ENCODE measurements at regions not wholly inside any gene's neighbourhood (a gene's known extent, or its start where the extent isn't known, plus 50 kb on each side); places are given as distances from the start of the nearest gene placed in this dataset.

DNA sequence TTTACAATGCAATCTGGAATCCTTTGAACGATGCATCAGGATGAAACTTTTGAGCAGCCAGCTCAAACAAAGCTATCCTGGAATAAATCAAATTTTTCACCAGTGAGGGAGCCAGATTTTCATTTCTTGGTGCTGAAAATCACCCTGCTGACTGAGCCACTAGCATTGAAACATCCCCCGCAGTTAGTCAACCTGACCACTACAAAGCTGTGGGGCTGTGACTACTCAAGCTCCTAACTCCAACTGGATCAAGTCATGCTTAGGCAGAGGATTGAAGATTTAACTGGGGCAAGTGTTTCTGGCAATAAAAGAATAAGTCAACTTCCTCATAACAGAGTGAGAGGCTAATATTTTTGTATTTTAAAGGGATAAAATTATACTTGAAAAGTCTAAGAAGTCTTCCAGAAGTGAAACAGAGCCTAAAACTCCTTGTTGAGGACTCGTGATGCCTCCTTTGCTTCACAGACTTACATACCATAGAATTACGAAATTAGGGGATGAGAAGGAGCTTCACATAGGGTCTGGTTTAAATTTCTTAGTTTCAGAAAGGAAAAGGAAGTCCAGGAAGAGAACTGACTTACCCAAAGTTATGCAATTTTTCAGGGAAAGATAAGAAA lies 177.8 kb downstream of the SERPINI1 start:
- Histone ChIP-seq H3K79me1 (ENCODE audit: low read depth in 1 of 2, low read length in 2 of 2) (no peaks in the 10 kb centered on the region), H2BK120ac (ENCODE audit: low read depth, low read length) (no peak overlapping the region), H3K23ac (ENCODE audit: low read depth, low read length) (no peak overlapping the region), H4K20me1 (ENCODE audit: insufficient read depth, low read length) (no peaks in the 10 kb centered on the region), H3K18ac (ENCODE audit: low read depth, low read length) (no peak overlapping the region), H3K27me3 (ENCODE audit: control insufficient read depth, insufficient read depth, low read length) (no peaks in the 10 kb centered on the region; the same call in 1 of the 2 replicates), H2BK20ac (ENCODE audit: low read depth, low read length) (no peak overlapping the region), H3K9me3 (ENCODE audit: control insufficient read depth, insufficient read depth, low read length) (no peaks in the 10 kb centered on the region), H2BK15ac (ENCODE audit: low read depth, low read length) (no peak overlapping the region), H3K14ac (replicated peaks; ENCODE audit: low read depth, low read length) (no peak overlapping the region), H3K56ac (ENCODE audit: extremely low read depth, insufficient read depth, low read length) (no peak overlapping the region), H2AK9ac (replicated peaks; ENCODE audit: low read depth, low read length, poor library complexity) (no peak overlapping the region), H3K9ac (ENCODE audit: low read depth, low read length) (no peak overlapping the region), H3K9me1 (ENCODE audit: insufficient read depth, low read length) (no peaks in the 10 kb centered on the region), H4K91ac (ENCODE audit: insufficient read depth, low read depth, low read length) (no peak overlapping the region), H2AK5ac (ENCODE audit: low read depth, low read length) (no peak overlapping the region), H4K8ac (ENCODE audit: low read depth in 2 of 2, low read length in 2 of 2) (no peak overlapping the region), H4K5ac (ENCODE audit: low read depth, low read length) (no peak overlapping the region), H3K4me3 (ENCODE audit: insufficient read depth, low read depth, low read length) (no peak overlapping the region), H3K4me2 (ENCODE audit: low read depth, low read length) (no peak overlapping the region), H2AFZ (replicated peaks; ENCODE audit: low read length, poor library complexity) (no peak overlapping the region), H3K36me3 (ENCODE audit: control insufficient read depth, insufficient read depth, low read length) (no peaks in the 10 kb centered on the region), H3K4ac (ENCODE audit: low read depth, low read length) (no peak overlapping the region), H3K27ac (ENCODE audit: insufficient read depth, low read length) (no peak overlapping the region), H2BK5ac (ENCODE audit: low read depth, low read length, poor library complexity, severe bottlenecking) (no peak overlapping the region), H3K4me1 (ENCODE audit: control insufficient read depth, insufficient read depth, low read length) (no peaks in the 10 kb centered on the region)
- intact Hi-C loops (cut with micrococcal nuclease), result no loop called here
- in situ Hi-C loops (cut with MboI; ENCODE audit: low sequenced_read_pairs), result no loop called here
- ChIA-PET POLR2A (ENCODE audit: unreplicated experiment) (no interaction called here), CTCF (interaction anchor here (0.7 kb wide), 2 partner anchors 15 to 1798 kb away, joined by 3 to 6 read pairs; no protein-coding TSS in a partner anchor)
- no peak for ATAC-seq (ENCODE audit: low read depth)
- 80% methylated on average over 1 of the region's 4 CpGs; no CpG with 5 or more reads in 1 of the 2 experiments for WGBS, 2 experiments (ENCODE audit: extremely low coverage in 2 of 2, insufficient read length in 1 of 2)
- DNase-seq, result peak; percentile 3
- no TSS peak for BruUV-seq (replicated peaks)
- dilution Hi-C loops (cut with HindIII; ENCODE audit: low sequenced_read_pairs, unreplicated experiment), result no loop called here
- TF ChIP-seq RCOR1 (IDR thresholded peaks at IDR 0.05; ENCODE audit: insufficient replicate concordance, low read length), result no peak
- TF ChIP-seq FOS (IDR thresholded peaks at IDR 0.05; ENCODE audit: low read depth, low read length), result no peak
- no peak for TF ChIP-seq CHD1 (IDR thresholded peaks at IDR 0.05; ENCODE audit: low read depth, low read length)
- TF ChIP-seq, protein P1, sequence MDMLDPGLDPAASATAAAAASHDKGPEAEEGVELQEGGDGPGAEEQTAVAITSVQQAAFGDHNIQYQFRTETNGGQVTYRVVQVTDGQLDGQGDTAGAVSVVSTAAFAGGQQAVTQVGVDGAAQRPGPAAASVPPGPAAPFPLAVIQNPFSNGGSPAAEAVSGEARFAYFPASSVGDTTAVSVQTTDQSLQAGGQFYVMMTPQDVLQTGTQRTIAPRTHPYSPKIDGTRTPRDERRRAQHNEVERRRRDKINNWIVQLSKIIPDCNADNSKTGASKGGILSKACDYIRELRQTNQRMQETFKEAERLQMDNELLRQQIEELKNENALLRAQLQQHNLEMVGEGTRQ (IDR thresholded peaks at IDR 0.05; ENCODE audit: low read depth, low read length), result no peak
- no peak for TF ChIP-seq NFE2L2 (IDR thresholded peaks at IDR 0.05; ENCODE audit: low read depth, low read length)
- TF ChIP-seq POLR2A (IDR thresholded peaks at IDR 0.05; ENCODE audit: low read depth, low read length), result no peak
- no peak for TF ChIP-seq CEBPB (IDR thresholded peaks at IDR 0.05; ENCODE audit: low read depth, low read length)
- TF ChIP-seq RFX5 (IDR thresholded peaks at IDR 0.05; ENCODE audit: low read depth, low read length), result no peak
- TF ChIP-seq MAFK (IDR thresholded peaks at IDR 0.05; ENCODE audit: low read depth, low read length), result no peak
- no peak for TF ChIP-seq RAD21 (IDR thresholded peaks at IDR 0.05; ENCODE audit: low read length)
- TF ChIP-seq, protein P2, sequence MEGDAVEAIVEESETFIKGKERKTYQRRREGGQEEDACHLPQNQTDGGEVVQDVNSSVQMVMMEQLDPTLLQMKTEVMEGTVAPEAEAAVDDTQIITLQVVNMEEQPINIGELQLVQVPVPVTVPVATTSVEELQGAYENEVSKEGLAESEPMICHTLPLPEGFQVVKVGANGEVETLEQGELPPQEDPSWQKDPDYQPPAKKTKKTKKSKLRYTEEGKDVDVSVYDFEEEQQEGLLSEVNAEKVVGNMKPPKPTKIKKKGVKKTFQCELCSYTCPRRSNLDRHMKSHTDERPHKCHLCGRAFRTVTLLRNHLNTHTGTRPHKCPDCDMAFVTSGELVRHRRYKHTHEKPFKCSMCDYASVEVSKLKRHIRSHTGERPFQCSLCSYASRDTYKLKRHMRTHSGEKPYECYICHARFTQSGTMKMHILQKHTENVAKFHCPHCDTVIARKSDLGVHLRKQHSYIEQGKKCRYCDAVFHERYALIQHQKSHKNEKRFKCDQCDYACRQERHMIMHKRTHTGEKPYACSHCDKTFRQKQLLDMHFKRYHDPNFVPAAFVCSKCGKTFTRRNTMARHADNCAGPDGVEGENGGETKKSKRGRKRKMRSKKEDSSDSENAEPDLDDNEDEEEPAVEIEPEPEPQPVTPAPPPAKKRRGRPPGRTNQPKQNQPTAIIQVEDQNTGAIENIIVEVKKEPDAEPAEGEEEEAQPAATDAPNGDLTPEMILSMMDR (conservative IDR thresholded peaks at IDR 0.05; ENCODE audit: low read depth, low read length), result no peak
- TF ChIP-seq MXI1 (IDR thresholded peaks at IDR 0.05; ENCODE audit: borderline replicate concordance, low read depth, low read length), result no peak
- TF ChIP-seq MAZ (IDR thresholded peaks at IDR 0.05; ENCODE audit: borderline replicate concordance, low read depth, low read length), result no peak
- TF ChIP-seq, protein P3, sequence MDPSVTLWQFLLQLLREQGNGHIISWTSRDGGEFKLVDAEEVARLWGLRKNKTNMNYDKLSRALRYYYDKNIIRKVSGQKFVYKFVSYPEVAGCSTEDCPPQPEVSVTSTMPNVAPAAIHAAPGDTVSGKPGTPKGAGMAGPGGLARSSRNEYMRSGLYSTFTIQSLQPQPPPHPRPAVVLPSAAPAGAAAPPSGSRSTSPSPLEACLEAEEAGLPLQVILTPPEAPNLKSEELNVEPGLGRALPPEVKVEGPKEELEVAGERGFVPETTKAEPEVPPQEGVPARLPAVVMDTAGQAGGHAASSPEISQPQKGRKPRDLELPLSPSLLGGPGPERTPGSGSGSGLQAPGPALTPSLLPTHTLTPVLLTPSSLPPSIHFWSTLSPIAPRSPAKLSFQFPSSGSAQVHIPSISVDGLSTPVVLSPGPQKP (IDR thresholded peaks at IDR 0.05; ENCODE audit: borderline replicate concordance, low read depth, low read length), result no peak
- TF ChIP-seq SMC3 (IDR thresholded peaks at IDR 0.05; ENCODE audit: low read depth, low read length), result no peak
- TF ChIP-seq BHLHE40 (IDR thresholded peaks at IDR 0.05; ENCODE audit: low read depth, low read length), result no peak

Data from IMR-90 (cell line).